ENCODE measurements at regions not wholly inside any gene's neighbourhood (a gene's known extent, or its start where the extent isn't known, plus 50 kb on each side); places are given as distances from the start of the nearest gene placed in this dataset.

DNA sequence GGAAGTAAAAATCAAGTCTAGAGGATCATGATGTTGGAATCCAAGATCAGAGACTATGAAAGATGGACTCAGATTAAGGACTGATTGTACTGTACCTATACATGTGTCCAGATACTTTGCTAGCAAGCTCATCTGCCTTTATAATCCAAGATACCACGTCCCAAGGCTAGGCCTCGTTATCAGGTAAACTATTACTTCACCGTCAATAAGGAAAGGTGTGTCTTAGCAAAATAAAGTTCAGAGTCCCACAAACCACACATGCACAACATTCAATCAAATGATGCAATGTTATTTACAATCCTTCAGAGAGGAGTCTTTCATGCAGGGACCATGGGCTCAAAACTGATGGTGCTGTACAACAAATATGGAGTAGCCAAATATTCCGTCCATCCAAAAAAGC is 1092.9 kb downstream of the IGSF11 start:
- no TSS peak for BruUV-seq (replicated peaks)
- DNase-seq = no peak
- H3K79me2 ChIP-seq (ENCODE audit: low read depth) = no peaks in the 10 kb centered on the region

DNA sequence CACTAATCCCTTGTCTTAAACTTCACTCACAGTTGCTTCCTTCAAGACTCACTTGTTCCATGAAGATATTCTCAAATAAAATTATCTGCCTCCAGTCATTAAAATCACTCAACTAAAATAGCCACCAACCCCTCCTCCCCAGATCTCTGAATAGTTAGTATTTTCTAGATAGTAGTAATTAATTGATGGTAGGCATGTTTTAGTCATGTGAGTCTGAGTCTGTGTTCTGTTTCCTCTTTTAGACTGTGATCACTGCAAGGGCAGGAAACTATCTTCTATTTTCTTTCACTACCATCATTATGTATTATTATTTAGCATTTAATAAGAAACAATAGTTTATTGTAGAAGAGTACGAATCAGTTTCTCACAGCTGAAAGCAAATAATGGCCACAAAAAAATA is 1080.5 kb downstream of the IGSF11 start:
- Histone ChIP-seq H3K4me2 (no peak overlapping the region), H4K20me1 (ENCODE audit: insufficient read depth) (no peaks in the 10 kb centered on the region), H3K27me3 (ENCODE audit: insufficient read depth, low read depth) (no peaks in the 10 kb centered on the region), H3F3A (ENCODE audit: insufficient read depth, low read depth) (no peaks in the 10 kb centered on the region), H3K9me3 (ENCODE audit: insufficient read depth, low read depth) (no peaks in the 10 kb centered on the region), H3K36me3 (ENCODE audit: low read depth) (no peaks in the 10 kb centered on the region), H3K4me1 (replicated peaks; ENCODE audit: insufficient read depth) (no peaks in the 10 kb centered on the region), H3K4me3 (no peak overlapping the region), H3K27ac (no peak overlapping the region), H2AFZ (no peak overlapping the region), H3K79me2 (ENCODE audit: low read depth) (no peaks in the 10 kb centered on the region), H3K9me2 (ENCODE audit: insufficient read depth) (no peaks in the 10 kb centered on the region)
- DNase-seq = no peak
- TF ChIP-seq EZH2 (IDR thresholded peaks at IDR 0.05; ENCODE audit: low read depth) = no peak
- TF ChIP-seq, protein P1, sequence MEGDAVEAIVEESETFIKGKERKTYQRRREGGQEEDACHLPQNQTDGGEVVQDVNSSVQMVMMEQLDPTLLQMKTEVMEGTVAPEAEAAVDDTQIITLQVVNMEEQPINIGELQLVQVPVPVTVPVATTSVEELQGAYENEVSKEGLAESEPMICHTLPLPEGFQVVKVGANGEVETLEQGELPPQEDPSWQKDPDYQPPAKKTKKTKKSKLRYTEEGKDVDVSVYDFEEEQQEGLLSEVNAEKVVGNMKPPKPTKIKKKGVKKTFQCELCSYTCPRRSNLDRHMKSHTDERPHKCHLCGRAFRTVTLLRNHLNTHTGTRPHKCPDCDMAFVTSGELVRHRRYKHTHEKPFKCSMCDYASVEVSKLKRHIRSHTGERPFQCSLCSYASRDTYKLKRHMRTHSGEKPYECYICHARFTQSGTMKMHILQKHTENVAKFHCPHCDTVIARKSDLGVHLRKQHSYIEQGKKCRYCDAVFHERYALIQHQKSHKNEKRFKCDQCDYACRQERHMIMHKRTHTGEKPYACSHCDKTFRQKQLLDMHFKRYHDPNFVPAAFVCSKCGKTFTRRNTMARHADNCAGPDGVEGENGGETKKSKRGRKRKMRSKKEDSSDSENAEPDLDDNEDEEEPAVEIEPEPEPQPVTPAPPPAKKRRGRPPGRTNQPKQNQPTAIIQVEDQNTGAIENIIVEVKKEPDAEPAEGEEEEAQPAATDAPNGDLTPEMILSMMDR (conservative IDR thresholded peaks at IDR 0.05) = no peak
- ChIA-PET POLR2A (ENCODE audit: unreplicated experiment) (no interaction called here), CTCF (no interaction called here)
- intact Hi-C loops (cut with micrococcal nuclease; ENCODE audit: unreplicated experiment) = no loop called here
- no TSS peak for BruUV-seq (replicated peaks)

More for the DNA sequence above, 1092.9 kb downstream of the IGSF11 start:
- CTCF ChIA-PET = no interaction called here
- Histone ChIP-seq H2AFZ (no peak overlapping the region), H3K4me3 (no peak overlapping the region), H3K27ac (no peak overlapping the region), H3K4me1 (replicated peaks; ENCODE audit: insufficient read depth) (no peaks in the 10 kb centered on the region), H3K36me3 (ENCODE audit: low read depth) (no peaks in the 10 kb centered on the region), H3K9me2 (ENCODE audit: insufficient read depth) (no peaks in the 10 kb centered on the region), H3K9me3 (ENCODE audit: insufficient read depth, low read depth) (no peaks in the 10 kb centered on the region), H4K20me1 (ENCODE audit: insufficient read depth) (no peaks in the 10 kb centered on the region), H3K4me2 (no peak overlapping the region), H3F3A (ENCODE audit: insufficient read depth, low read depth) (no peaks in the 10 kb centered on the region), H3K27me3 (ENCODE audit: insufficient read depth, low read depth) (no peaks in the 10 kb centered on the region)
- intact Hi-C loops (cut with micrococcal nuclease; ENCODE audit: unreplicated experiment) = no loop called here
- no peak for TF ChIP-seq EZH2 (IDR thresholded peaks at IDR 0.05; ENCODE audit: low read depth)
- TF ChIP-seq, protein P1 (conservative IDR thresholded peaks at IDR 0.05) = no peak
- POLR2A ChIA-PET (ENCODE audit: unreplicated experiment) = no interaction called here

DNA sequence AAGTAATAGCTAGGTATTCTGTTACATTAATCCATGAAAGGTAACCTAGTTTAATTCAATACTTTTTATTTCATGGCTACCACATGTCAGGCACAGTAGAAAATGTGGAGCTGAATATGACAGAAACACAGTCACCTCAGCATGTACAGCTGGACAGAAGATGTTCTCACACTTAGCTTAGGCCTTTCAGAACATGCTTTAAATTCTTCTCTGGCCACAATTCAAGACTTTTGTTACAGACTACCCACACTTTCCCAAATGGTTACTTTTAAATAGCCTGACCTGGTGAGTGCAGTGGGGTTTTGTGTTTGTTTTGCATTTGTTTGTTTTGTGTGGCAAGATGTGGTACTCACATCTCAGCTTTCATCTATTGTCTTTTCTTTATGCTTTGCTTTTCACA is 1079.5 kb downstream of the IGSF11 start:
- no peak for DNase-seq
- no TSS peak for BruUV-seq (replicated peaks)
- CTCF ChIA-PET = no interaction called here

More for the DNA sequence above, 1079.5 kb downstream of the IGSF11 start:
- TF ChIP-seq, protein P1 (conservative IDR thresholded peaks at IDR 0.05) = no peak
- no peak for TF ChIP-seq EZH2 (IDR thresholded peaks at IDR 0.05; ENCODE audit: low read depth)
- Histone ChIP-seq H3K27me3 (ENCODE audit: insufficient read depth, low read depth) (no peaks in the 10 kb centered on the region), H3F3A (ENCODE audit: insufficient read depth, low read depth) (no peaks in the 10 kb centered on the region), H3K79me2 (ENCODE audit: low read depth) (no peaks in the 10 kb centered on the region), H3K9me3 (ENCODE audit: insufficient read depth, low read depth) (no peaks in the 10 kb centered on the region), H3K9me2 (ENCODE audit: insufficient read depth) (no peaks in the 10 kb centered on the region), H2AFZ (no peak overlapping the region), H3K36me3 (ENCODE audit: low read depth) (no peaks in the 10 kb centered on the region), H3K27ac (no peak overlapping the region), H3K4me2 (no peak overlapping the region), H4K20me1 (ENCODE audit: insufficient read depth) (no peaks in the 10 kb centered on the region), H3K4me1 (replicated peaks; ENCODE audit: insufficient read depth) (no peaks in the 10 kb centered on the region), H3K4me3 (no peak overlapping the region)
- intact Hi-C loops (cut with micrococcal nuclease; ENCODE audit: unreplicated experiment) = no loop called here
- POLR2A ChIA-PET (ENCODE audit: unreplicated experiment) = no interaction called here

Measured in PC-9 (cell line).